NOMO-1 treated with DMSO at 0.1 percent for 48 hours (cell line): ENCODE measurements at regions not wholly inside any gene's neighbourhood (a gene's known extent, or its start where the extent isn't known, plus 50 kb on each side); places are given as distances from the start of the nearest gene placed in this dataset.

Experiments
- DNase-seq: peaks from one replicate; lab custom pipeline; 2025; ENCODE audit not compliant: unreplicated experiment; lab: John Stamatoyannopoulos, UW

- DNase-seq, result no peak
Observed at GRCh38 chr2:237150186-237150585, 64.5 kb downstream of the COPS8 start.

DNA sequence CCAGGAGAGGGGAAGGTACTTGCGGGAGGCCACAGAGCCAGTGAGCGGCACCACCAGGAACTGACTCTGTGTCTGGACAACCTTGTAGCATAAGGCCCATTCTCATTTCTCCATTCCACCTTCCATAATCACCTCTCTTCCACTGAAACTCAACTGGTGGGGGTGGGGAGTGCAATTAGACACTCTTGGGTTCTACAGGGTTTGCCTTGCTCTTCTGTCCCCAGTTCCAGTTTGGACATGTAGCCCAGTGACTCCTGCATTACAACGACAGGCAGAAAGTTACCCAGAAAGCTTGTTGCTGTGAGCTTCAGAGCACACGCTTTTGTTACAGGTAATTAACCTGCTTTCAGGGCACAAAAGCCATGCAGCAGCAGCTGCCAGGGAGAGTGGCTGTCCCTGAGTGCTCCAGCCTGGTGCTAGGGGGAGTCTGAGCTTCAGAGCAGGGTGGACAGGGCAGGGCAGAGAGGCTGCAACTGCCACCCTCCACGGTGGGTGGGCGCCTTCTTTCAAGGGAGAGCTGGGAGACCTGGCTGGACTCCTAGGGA is 65.2 kb downstream of the COPS8 start:
- DNase-seq, result no peak

DNA sequence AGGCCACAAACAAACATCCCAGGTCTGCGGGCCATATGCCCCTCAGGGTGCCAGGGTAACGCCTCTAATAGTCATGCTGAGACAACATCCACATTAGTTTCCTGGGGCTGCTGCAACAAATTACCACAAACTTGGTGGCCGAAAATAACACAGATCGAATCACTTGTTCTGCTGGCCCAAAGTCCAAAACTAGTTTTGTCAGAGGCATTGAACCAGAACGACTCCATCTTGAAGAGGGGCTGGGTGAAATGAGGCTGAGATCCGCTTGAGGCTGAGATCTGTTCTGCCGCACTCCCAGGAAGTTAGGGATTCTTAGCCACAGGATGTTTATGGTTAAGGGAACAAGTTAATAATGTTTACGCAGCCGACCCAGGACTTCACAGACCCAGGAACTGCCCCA is 66.7 kb downstream of the COPS8 start:
- DNase-seq, result no peak

DNA sequence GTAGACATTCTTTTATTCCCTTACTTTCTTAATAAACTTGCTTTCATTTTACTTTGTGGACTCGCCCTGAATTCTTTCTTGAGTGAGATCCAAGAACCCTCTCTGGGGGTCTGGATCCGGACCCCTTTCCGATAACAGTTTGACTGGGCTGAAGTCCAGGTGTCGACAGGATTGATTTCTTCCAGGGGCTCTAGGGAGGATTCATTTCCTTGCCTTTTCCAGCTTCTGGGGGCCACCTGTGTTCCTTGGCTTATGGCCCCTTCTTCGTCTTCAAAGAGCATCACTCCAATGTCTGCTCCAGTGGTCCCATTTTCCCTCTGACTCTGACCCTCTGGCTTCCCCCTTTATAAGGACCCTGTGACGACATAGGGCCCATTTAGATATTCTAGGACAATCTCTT is 67.5 kb downstream of the COPS8 start:
- no peak for DNase-seq

GRCh38 chr2:237154082-237154638 is 68.5 kb downstream of the COPS8 start:
- peak; percentile 45 for DNase-seq

DNA sequence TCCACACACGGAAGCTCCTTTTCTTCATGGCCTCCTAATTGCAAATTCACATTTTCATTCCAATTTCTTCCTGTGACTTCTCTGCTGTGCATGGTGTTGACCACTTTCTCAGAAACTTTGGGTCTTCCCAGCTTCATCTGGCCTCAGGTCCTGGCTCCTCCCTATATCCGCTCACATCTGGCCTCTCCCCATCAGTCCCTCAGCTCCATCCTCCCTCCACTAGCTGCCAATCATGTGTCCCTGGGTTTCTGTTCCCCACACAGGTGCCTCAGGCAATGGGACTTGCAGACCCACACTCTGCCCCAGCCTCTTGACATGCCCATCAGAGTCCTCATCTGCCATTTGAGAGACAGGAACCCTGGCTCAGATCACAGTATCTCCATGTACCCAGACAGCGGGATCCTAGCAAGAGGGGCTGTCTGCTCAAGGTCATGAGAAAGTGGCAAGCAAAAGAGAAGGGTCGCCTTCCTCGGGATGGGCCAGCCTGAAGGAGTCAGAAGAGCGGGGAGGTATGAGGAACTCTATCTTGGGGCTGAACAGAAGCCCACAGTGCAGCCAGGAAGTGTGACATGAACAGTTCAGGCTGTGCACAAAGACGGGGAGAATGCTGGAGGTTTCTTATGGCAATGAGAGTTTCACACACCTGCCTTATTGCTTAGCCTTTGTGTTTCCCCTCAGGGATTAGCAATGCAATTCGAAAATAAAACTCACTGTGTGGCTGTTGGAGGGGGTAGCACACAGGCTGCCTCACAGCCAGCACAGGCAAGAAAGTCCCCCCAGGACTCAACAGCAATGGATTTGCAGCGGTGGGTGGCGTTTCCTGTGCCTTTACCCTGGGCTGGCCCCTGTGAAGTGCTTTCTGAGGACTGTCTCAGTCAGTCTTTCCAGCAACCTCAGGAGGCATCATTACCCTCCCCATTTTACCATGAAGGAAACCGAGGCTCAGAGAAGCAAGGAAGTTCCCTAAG is 69.5 kb downstream of the COPS8 start:
- no peak for DNase-seq

DNA sequence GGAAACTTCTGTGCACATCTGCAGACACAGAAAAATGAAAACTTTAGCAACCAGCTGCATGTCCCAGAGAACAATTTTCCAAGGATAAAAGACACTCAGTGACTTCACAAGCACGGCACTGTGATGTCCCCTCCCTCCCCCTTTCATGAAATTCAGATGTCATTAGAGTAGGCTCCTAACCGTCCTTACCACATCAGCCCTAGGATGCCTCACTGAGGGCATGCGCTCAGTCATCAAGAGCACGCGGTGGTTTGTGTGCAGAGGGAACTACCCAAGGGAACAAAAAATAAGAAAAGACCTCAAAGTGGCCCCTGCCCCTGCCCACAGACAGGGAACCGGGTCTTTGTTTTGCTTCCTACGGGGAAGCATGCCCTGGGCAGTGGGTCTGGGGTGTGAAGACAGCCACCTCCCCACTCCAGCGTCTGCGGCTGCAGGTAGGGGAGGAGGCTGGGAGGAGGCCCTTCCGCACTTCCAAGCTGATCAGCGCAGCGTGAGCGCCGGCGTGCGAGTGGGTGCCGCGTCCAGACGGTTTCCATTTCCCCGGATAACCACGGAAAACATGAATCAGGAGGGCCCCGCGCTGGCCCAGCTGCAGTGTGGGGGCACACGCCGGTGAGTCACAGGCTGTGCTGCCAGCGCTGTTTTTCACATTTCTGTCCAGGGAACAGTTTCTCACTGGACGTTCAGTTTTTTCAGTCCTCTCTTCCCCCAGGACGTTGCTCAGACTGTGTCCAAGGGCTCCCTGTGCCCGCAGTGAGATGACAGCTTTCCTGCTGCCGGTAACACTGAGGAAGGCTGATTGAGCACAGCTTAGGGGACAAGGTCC is 70.6 kb downstream of the COPS8 start:
- DNase-seq, result peak; percentile 44

DNA sequence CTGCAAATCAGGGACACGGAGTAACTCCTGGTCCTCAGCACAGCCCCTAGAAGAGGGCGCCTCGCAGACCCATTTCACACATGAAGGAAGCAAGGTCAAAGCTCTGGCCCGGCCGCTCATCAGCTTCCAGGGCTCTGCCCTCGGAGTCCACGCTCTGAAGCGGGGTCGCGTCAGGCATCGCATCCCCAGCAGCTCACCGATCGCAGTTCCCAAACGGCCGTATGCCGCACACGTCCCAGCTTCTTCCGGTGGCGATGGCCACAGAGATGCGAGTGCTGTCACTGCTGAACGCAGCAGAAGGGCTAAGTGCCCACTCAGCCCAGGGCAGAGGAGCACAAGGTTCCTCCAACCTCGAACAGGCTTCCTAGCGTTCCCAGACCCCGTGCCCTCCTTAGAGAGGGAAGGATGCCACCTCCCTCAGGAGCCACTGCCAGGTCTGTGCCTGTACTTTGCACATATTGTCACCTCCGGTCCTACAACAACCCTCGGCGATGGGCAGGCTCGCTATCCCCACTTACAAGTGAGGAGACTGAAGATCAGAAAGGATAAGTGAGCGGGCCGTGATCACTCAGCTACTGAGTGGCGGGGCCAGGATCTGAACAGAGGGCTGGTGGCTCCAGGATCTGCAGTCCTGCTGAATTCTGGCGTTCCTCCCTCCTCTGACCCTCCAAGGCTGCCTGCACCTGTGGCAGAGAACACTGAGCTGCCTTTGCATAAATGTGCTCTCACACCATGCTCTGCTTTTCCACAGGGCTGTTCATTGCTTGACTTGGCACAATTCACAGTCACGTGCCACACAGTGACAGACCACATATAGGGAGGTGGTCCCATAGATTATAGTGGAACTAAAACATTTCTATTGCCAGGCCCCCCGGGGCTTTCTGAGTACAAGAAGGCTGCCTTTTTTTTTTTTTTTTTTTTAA is 71.4 kb downstream of the COPS8 start:
- DNase-seq, result no peak

DNA sequence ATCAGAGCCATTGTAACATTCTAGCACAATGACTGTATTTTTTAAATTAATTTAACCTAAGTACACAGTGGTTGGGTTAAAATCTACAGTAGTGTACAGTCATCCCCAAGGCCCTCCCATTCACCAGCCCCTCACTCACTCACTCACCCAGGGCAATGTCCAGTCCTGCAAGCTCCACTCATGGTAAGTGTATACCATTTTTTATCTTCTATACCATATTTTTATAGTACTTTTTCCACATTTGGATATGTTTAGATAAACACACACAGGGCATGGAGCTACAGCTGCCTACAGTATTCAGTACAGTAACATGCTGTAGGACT is 72.1 kb downstream of the COPS8 start:
- no peak for DNase-seq

DNA sequence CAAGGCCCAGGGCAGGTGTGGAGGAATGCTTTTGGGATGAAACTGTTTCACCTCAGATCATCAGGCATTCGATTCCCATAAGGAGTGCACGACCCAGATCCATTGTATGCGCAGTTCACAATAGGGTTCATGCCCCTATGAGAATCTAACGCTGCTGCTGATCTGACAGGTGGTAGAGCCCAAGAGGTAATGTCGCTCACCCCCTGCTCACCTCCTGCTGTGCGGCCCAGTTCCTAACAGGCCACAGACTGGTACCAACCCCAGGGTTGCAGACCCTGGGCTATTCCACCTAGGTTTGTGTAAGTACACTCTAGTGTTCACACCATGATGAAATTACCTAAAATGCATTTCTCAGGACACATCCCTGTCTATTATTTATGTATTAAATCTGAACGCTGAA is 72.5 kb downstream of the COPS8 start:
- no peak for DNase-seq

DNA sequence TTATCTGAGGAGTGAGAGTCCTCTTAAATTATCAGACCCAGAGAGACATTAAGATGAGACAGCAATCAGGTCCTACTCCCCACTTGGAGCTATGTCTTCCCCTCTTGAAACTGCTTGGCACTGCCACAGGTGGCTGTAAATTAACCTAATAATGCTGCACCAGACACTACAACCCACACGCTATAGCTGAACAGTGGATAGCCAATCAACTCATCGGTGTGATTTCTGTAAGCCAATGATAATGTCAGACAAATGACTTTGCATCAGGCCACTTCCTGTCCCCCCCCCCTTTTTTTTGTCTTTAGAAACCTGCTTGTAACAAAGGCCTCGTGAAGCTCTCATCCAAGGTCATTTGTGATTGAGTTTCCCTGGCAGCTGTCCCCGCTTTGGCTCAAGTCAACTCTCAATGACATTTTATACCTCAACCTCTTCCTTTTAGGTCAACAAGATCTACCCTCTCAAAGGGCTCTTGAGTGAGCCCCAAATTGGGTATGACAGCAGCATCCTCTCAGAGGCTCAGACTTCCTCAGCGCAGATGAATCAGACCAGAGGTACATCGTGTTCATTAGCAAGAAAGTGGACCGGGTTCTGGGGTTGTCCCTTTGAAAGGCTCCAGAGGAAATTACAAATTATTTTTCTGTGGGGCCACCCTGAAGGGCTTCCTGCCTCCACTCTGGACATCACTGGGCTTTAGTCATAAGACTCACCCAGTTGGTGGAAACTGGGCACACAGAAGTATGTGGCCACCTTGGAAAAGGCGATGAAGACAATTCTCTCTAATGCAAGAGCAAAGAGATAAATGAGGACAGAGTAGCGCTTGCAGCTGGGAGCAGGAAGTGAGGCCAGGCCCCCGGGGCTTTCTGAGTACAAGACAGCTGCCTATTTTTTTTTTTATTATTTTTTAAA is 73.6 kb downstream of the COPS8 start:
- DNase-seq, result no peak

- DNase-seq, result no peak
Observed at GRCh38 chr2:237160271-237160919, 74.7 kb downstream of the COPS8 start.

GRCh38 chr2:237161189-237161588 is 75.5 kb downstream of the COPS8 start:
- no peak for DNase-seq

GRCh38 chr2:237162959-237163358 is 77.3 kb downstream of the COPS8 start:
- no peak for DNase-seq

GRCh38 chr2:237164474-237165042 is 78.9 kb downstream of the COPS8 start:
- DNase-seq, result no peak

- DNase-seq, result peak; percentile 1
Observed at GRCh38 chr2:237165405-237166276, 80.0 kb downstream of the COPS8 start.

GRCh38 chr2:237167038-237167437 is 81.3 kb downstream of the COPS8 start:
- DNase-seq, result no peak

- no peak for DNase-seq
Observed at GRCh38 chr2:237167934-237168333, 82.2 kb downstream of the COPS8 start.
